Adipocyte (in vitro differentiated cells): ENCODE measurements at regions not wholly inside any gene's neighbourhood (a gene's known extent, or its start where the extent isn't known, plus 50 kb on each side); places are given as distances from the start of the nearest gene placed in this dataset.
"Not testable (repeated sequence)": the region's sequence is repeated elsewhere in the genome, so short reads cannot be mapped to it uniquely, and the experiment has no call there.

Experiments
- DNase-seq: peaks from one replicate; pipeline ENCODE4 v3.0.0-alpha.2; 2015; ENCODE audit warnings: low read depth
- H3K27me3 ChIP-seq: replicated peaks from 2 replicates; pipeline ENCODE4 v1.7.0; 2013; ENCODE audit warnings: mild to moderate bottlenecking, low read length, moderate library complexity; ENCODE audit not compliant: control insufficient read depth, insufficient read depth
- H3K36me3 ChIP-seq: 2 replicates; pipeline ENCODE4 v1.7.0; 2013; ENCODE audit warnings: low read length, mild to moderate bottlenecking, moderate library complexity; ENCODE audit not compliant: control insufficient read depth, insufficient read depth, severe bottlenecking
- H3K4me1 ChIP-seq: 2 replicates; pipeline ENCODE4 v1.7.0; 2013; ENCODE audit warnings: mild to moderate bottlenecking, low read length, moderate library complexity; ENCODE audit not compliant: control insufficient read depth, insufficient read depth
- H3K4me3 ChIP-seq: 2 replicates; pipeline ENCODE4 v1.7.0; 2013; ENCODE audit warnings: mild to moderate bottlenecking, low read length, moderate library complexity
- H3K9ac ChIP-seq: 2 replicates; pipeline ENCODE4 v1.7.0; 2013; ENCODE audit warnings: mild to moderate bottlenecking, low read length, moderate library complexity
- H3K9me3 ChIP-seq: 2 replicates; pipeline ENCODE4 v1.7.0; 2013; ENCODE audit warnings: mild to moderate bottlenecking, low read length, moderate library complexity; ENCODE audit not compliant: control insufficient read depth

GRCh38 chr22:49705972-49706352, 121.7 kb downstream of the BRD1 start:
- H3K4me3 ChIP-seq: no peak overlapping the region
- no peaks in the 10 kb centered on the region for H3K4me1 ChIP-seq
- H3K27me3 ChIP-seq: peaks cover 9% of the 10 kb centered on the region
- no peak for DNase-seq
- no peak overlapping the region for H3K9ac ChIP-seq
- H3K9me3 ChIP-seq: peaks cover 28% of the 10 kb centered on the region
- no peaks in the 10 kb centered on the region for H3K36me3 ChIP-seq

GRCh38 chr22:49705216-49705971, 122.3 kb downstream of the BRD1 start:
- Histone ChIP-seq H3K36me3 (no peaks in the 10 kb centered on the region), H3K27me3 (peaks cover 9% of the 10 kb centered on the region), H3K9ac (no peak overlapping the region), H3K4me1 (no peaks in the 10 kb centered on the region), H3K4me3 (no peak overlapping the region), H3K9me3 (peaks cover 28% of the 10 kb centered on the region)
- no peak for DNase-seq

GRCh38 chr22:49704345-49705215, 123.1 kb downstream of the BRD1 start:
- DNase-seq: no peak
- H3K9me3 ChIP-seq: peaks cover 20% of the 10 kb centered on the region
- no peaks in the 10 kb centered on the region for H3K4me1 ChIP-seq
- H3K36me3 ChIP-seq: no peaks in the 10 kb centered on the region
- no peak overlapping the region for H3K9ac ChIP-seq
- H3K4me3 ChIP-seq: no peak overlapping the region
- peaks cover 9% of the 10 kb centered on the region for H3K27me3 ChIP-seq

GRCh38 chr22:49703990-49704344, 123.7 kb downstream of the BRD1 start:
- no peaks in the 10 kb centered on the region for H3K36me3 ChIP-seq
- no peak overlapping the region for H3K4me3 ChIP-seq
- no peaks in the 10 kb centered on the region for H3K4me1 ChIP-seq
- peaks cover 14% of the 10 kb centered on the region for H3K9me3 ChIP-seq
- H3K27me3 ChIP-seq: peaks cover 9% of the 10 kb centered on the region
- H3K9ac ChIP-seq: no peak overlapping the region
- no peak for DNase-seq

GRCh38 chr22:49703505-49703904, 124.2 kb downstream of the BRD1 start:
- no peaks in the 10 kb centered on the region for H3K4me1 ChIP-seq
- DNase-seq: no peak
- no peak overlapping the region for H3K9ac ChIP-seq
- no peak overlapping the region for H3K4me3 ChIP-seq
- H3K36me3 ChIP-seq: no peaks in the 10 kb centered on the region
- peaks cover 9% of the 10 kb centered on the region for H3K9me3 ChIP-seq
- peaks cover 9% of the 10 kb centered on the region for H3K27me3 ChIP-seq

GRCh38 chr22:49702068-49702397, 125.6 kb downstream of the BRD1 start:
- DNase-seq: no peak
- Histone ChIP-seq H3K4me3 (no peak overlapping the region), H3K4me1 (no peaks in the 10 kb centered on the region), H3K36me3 (no peaks in the 10 kb centered on the region), H3K9ac (no peak overlapping the region), H3K27me3 (peaks cover 9% of the 10 kb centered on the region), H3K9me3 (peaks cover 14% of the 10 kb centered on the region)

- no peak overlapping the region for H3K4me3 ChIP-seq
- no peak for DNase-seq
- no peak overlapping the region for H3K9ac ChIP-seq
- H3K36me3 ChIP-seq: no peaks in the 10 kb centered on the region
- no peaks in the 10 kb centered on the region for H3K4me1 ChIP-seq
- H3K9me3 ChIP-seq: peaks cover 19% of the 10 kb centered on the region
- H3K27me3 ChIP-seq: peaks cover 9% of the 10 kb centered on the region
Measured at GRCh38 chr22:49701380-49702067, 126.1 kb downstream of the BRD1 start.

GRCh38 chr22:49699928-49700498, 127.7 kb downstream of the BRD1 start:
- Histone ChIP-seq H3K27me3 (peaks cover 6% of the 10 kb centered on the region), H3K4me3 (no peak overlapping the region), H3K4me1 (no peaks in the 10 kb centered on the region), H3K9me3 (peaks cover 20% of the 10 kb centered on the region), H3K36me3 (no peaks in the 10 kb centered on the region), H3K9ac (no peak overlapping the region)
- no peak for DNase-seq

GRCh38 chr22:49699476-49699875, 128.2 kb downstream of the BRD1 start:
- H3K36me3 ChIP-seq: no peaks in the 10 kb centered on the region
- H3K4me3 ChIP-seq: no peak overlapping the region
- H3K27me3 ChIP-seq: peaks cover 3% of the 10 kb centered on the region
- DNase-seq: no peak
- peaks cover 20% of the 10 kb centered on the region for H3K9me3 ChIP-seq
- no peak overlapping the region for H3K9ac ChIP-seq
- H3K4me1 ChIP-seq: no peaks in the 10 kb centered on the region

GRCh38 chr22:49698616-49699015, 129.1 kb downstream of the BRD1 start:
- not testable (repeated sequence) for DNase-seq, H3K9ac ChIP-seq, H3K4me1 ChIP-seq, H3K27me3 ChIP-seq, H3K4me3 ChIP-seq, H3K36me3 ChIP-seq
- H3K9me3 ChIP-seq: peaks cover 20% of the 10 kb centered on the region

GRCh38 chr22:49697047-49697446, 130.6 kb downstream of the BRD1 start:
- H3K4me1 ChIP-seq: no peaks in the 10 kb centered on the region
- no peak overlapping the region for H3K9ac ChIP-seq
- DNase-seq: no peak
- H3K9me3 ChIP-seq: peaks cover 16% of the 10 kb centered on the region
- no peaks in the 10 kb centered on the region for H3K27me3 ChIP-seq
- no peak overlapping the region for H3K4me3 ChIP-seq
- no peaks in the 10 kb centered on the region for H3K36me3 ChIP-seq
